SK-N-MC (cell line): ENCODE measurements at regions not wholly inside any gene's neighbourhood (a gene's known extent, or its start where the extent isn't known, plus 50 kb on each side); places are given as distances from the start of the nearest gene placed in this dataset.

Experiments used
- DNase-seq: peaks from one replicate; pipeline ENCODE4 v3.0.0-alpha.2; 2011; ENCODE audit warnings: low read depth, low spot score
- H3K27ac ChIP-seq: fragments of 200-600 bp; sonication (generic); 2 replicates; pipeline ENCODE4 v1.5.1; 2016; ENCODE audit warnings: mixed run types
- H3K36me3 ChIP-seq: fragments of 200-600 bp; sonication (generic); 2 replicates; pipeline ENCODE4 v1.6.1; 2017; ENCODE audit warnings: antibody characterized with exemption, low read length, mixed read lengths; ENCODE audit not compliant: insufficient read depth
- H3K4me3 ChIP-seq: fragments of 200-600 bp; sonication (generic); 2 replicates; pipeline ENCODE4 v1.5.1; 2016
- H3K9ac ChIP-seq: fragments of 200-600 bp; sonication (generic); 2 replicates; pipeline ENCODE4 v1.8.0; 2017; ENCODE audit warnings: mixed run types, mixed read lengths; ENCODE audit not compliant: insufficient read length
- H3K9me3 ChIP-seq: fragments of 200-600 bp; sonication (generic); 2 replicates; pipeline ENCODE4 v1.6.1; 2017; ENCODE audit warnings: low read depth, mild to moderate bottlenecking, antibody characterized with exemption, low read length, moderate library complexity, mixed read lengths
- EZH2 ChIP-seq: fragments of 200-600 bp; sonication (generic); IDR thresholded peaks from one replicate; pipeline ENCODE4 v1.6.1; 2017; ENCODE audit warnings: antibody characterized with exemption
- FOXP2 ChIP-seq: optimal IDR thresholded peaks from 2 replicates; pipeline ENCODE3; 2011; ENCODE audit warnings: mild to moderate bottlenecking, moderate library complexity; ENCODE audit not compliant: insufficient read depth; ENCODE audit errors: extremely low read length, control extremely low read depth
- POLR2AphosphoS5 ChIP-seq: IDR thresholded peaks from 2 replicates; pipeline ENCODE4 v1.6.1; 2012; ENCODE audit warnings: mild to moderate bottlenecking, low read depth, low read length, borderline replicate concordance

GRCh38 chr3:87924485-87924884, 134.3 kb downstream of the CGGBP1 start:
- Histone ChIP-seq H3K27ac (no peak overlapping the region), H3K9ac (no peak overlapping the region), H3K4me3 (no peak overlapping the region), H3K9me3 (peaks cover 5% of the 10 kb centered on the region; the same call in 1 of the 2 replicates), H3K36me3 (no peaks in the 10 kb centered on the region)
- no peak for DNase-seq
- TF ChIP-seq POLR2AphosphoS5 (no peak), EZH2 (no peak), FOXP2 (no peak)

- Histone ChIP-seq H3K9ac (no peak overlapping the region), H3K36me3 (no peaks in the 10 kb centered on the region), H3K27ac (no peak overlapping the region), H3K9me3 (peaks cover 5% of the 10 kb centered on the region; the same call in 1 of the 2 replicates), H3K4me3 (no peak overlapping the region)
- no peak for TF ChIP-seq EZH2
- no peak for TF ChIP-seq POLR2AphosphoS5
- no peak for TF ChIP-seq FOXP2
- DNase-seq, result no peak
Measured at GRCh38 chr3:87920549-87920948, 138.3 kb downstream of the CGGBP1 start.

- H3K4me3 ChIP-seq, result no peak overlapping the region
- H3K9me3 ChIP-seq, result no peaks in the 10 kb centered on the region
- TF ChIP-seq FOXP2 (no peak), EZH2 (no peak), POLR2AphosphoS5 (no peak)
- H3K9ac ChIP-seq, result no peak overlapping the region
- no peak overlapping the region for H3K27ac ChIP-seq
- no peaks in the 10 kb centered on the region for H3K36me3 ChIP-seq
- no peak for DNase-seq
Measured at GRCh38 chr3:87901141-87901540, 157.7 kb downstream of the CGGBP1 start.

- H3K9me3 ChIP-seq, result no peaks in the 10 kb centered on the region
- DNase-seq, result no peak
- no peak overlapping the region for H3K9ac ChIP-seq
- no peak overlapping the region for H3K27ac ChIP-seq
- no peak overlapping the region for H3K4me3 ChIP-seq
- H3K36me3 ChIP-seq, result no peaks in the 10 kb centered on the region
- TF ChIP-seq EZH2, result no peak
- no peak for TF ChIP-seq FOXP2
- no peak for TF ChIP-seq POLR2AphosphoS5
Measured at GRCh38 chr3:87900061-87900460, 158.7 kb downstream of the CGGBP1 start.

GRCh38 chr3:87898971-87899370, 159.8 kb downstream of the CGGBP1 start:
- TF ChIP-seq FOXP2, result peak; percentile 73
- TF ChIP-seq POLR2AphosphoS5, result no peak; the same call in 1 of the 2 replicates
- Histone ChIP-seq H3K4me3 (peak overlapping the region; percentile 28; the same call in 1 of the 2 replicates), H3K9ac (peak overlapping the region; percentile 12), H3K27ac (peak overlapping the region; percentile 82), H3K9me3 (no peaks in the 10 kb centered on the region), H3K36me3 (no peaks in the 10 kb centered on the region)
- peak; percentile 62 for DNase-seq

- no peaks in the 10 kb centered on the region for H3K36me3 ChIP-seq
- no peak for DNase-seq
- TF ChIP-seq EZH2, result no peak
- TF ChIP-seq POLR2AphosphoS5, result no peak
- TF ChIP-seq FOXP2, result no peak
- H3K9ac ChIP-seq, result no peak overlapping the region
- no peak overlapping the region for H3K4me3 ChIP-seq
- H3K27ac ChIP-seq, result no peak overlapping the region
- H3K9me3 ChIP-seq, result no peaks in the 10 kb centered on the region
Measured at GRCh38 chr3:87895983-87896382, 162.8 kb downstream of the CGGBP1 start.

- no peak for DNase-seq
- H3K36me3 ChIP-seq, result no peaks in the 10 kb centered on the region
- peaks cover 6% of the 10 kb centered on the region; the same call in 1 of the 2 replicates for H3K9me3 ChIP-seq
- H3K9ac ChIP-seq, result no peak overlapping the region
- TF ChIP-seq FOXP2 (no peak), POLR2AphosphoS5 (no peak), EZH2 (no peak)
- no peak overlapping the region for H3K27ac ChIP-seq
- H3K4me3 ChIP-seq, result no peak overlapping the region
Measured at GRCh38 chr3:87873136-87873535, 185.7 kb downstream of the CGGBP1 start.

- H3K4me3 ChIP-seq, result no peak overlapping the region
- no peak for TF ChIP-seq EZH2
- no peak for TF ChIP-seq FOXP2
- TF ChIP-seq POLR2AphosphoS5, result no peak
- no peak for DNase-seq
Measured at GRCh38 chr3:87867001-87867400, 191.8 kb downstream of the CGGBP1 start.

GRCh38 chr3:87856126-87856525, 202.7 kb downstream of the CGGBP1 start:
- no peak for DNase-seq
- no peak overlapping the region for H3K4me3 ChIP-seq
- H3K9me3 ChIP-seq, result no peaks in the 10 kb centered on the region
- no peak overlapping the region for H3K9ac ChIP-seq
- TF ChIP-seq EZH2 (no peak), FOXP2 (no peak), POLR2AphosphoS5 (no peak)
- H3K36me3 ChIP-seq, result no peaks in the 10 kb centered on the region
- H3K27ac ChIP-seq, result no peak overlapping the region

More at GRCh38 chr3:87867001-87867400, 191.8 kb downstream of the CGGBP1 start:
- H3K36me3 ChIP-seq, result no peaks in the 10 kb centered on the region
- H3K9ac ChIP-seq, result no peak overlapping the region
- no peak overlapping the region for H3K27ac ChIP-seq
- no peaks in the 10 kb centered on the region for H3K9me3 ChIP-seq
